ENCODE measurements at regions not wholly inside any gene's neighbourhood (a gene's known extent, or its start where the extent isn't known, plus 50 kb on each side); places are given as distances from the start of the nearest gene placed in this dataset.
"Not testable (repeated sequence)": the region's sequence is repeated elsewhere in the genome, so short reads cannot be mapped to it uniquely, and the experiment has no call there.

DNA sequence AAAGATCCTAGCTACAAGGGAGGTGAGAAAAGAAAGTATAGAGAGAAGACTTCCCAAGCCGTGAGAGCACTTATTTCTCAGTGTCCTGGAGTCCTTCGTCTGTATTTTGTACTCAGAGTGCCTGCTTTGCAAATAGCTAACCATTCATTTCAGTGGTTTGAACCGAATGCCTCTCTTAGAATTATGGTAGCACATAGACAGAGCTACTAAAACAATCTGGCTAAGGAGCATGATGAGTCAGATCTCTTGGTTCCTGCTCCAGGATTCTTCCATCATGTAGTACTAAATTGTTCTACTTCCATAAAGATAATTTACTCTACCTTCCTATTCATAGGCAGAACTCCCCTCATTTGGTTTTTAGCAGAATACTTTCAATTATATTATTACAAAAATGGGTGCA lies 946.6 kb downstream of the STIM2 start:
- no peak for DNase-seq (ENCODE audit: extremely low read depth, low read depth)

DNA sequence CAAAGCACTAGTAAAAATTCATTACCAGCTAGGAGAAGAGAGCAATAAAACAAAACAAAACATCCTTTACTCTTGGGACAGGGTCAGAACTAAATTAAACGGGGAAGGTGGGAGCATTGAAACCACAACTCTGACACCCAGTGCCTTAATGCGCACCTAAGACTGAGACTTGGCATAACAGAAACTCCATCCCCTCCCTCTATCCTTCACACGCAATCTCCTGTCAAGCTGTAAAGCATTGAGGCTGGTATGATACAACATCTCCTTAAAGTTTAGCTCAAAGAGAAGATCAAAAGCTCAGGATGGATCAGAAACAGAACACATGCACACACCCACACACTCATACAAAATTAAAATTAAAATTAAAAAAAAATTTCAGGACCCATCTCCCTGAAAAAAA lies 951.3 kb downstream of the STIM2 start:
- no peak for DNase-seq (ENCODE audit: extremely low read depth, low read depth)

DNA sequence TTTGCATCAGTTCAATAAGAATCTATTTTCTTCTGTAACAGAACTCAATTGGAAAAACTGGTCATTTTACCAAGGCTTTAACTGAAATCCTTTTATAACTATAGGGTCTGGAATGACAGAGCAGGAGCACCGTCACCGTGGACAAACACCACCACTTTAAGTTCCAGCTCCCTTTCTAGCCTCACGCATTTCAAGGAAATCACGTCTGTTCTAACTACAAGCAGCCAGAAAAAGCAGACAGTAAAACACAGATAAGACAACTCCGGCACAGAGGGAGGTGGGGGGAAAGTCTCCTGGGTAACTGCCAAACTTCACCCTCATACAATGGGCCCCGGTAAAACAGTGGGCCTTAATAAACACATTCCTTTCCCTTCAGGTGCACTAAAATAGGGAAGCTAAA lies 952.6 kb downstream of the STIM2 start:
- not testable (repeated sequence) for DNase-seq (ENCODE audit: extremely low read depth, low read depth)

DNA sequence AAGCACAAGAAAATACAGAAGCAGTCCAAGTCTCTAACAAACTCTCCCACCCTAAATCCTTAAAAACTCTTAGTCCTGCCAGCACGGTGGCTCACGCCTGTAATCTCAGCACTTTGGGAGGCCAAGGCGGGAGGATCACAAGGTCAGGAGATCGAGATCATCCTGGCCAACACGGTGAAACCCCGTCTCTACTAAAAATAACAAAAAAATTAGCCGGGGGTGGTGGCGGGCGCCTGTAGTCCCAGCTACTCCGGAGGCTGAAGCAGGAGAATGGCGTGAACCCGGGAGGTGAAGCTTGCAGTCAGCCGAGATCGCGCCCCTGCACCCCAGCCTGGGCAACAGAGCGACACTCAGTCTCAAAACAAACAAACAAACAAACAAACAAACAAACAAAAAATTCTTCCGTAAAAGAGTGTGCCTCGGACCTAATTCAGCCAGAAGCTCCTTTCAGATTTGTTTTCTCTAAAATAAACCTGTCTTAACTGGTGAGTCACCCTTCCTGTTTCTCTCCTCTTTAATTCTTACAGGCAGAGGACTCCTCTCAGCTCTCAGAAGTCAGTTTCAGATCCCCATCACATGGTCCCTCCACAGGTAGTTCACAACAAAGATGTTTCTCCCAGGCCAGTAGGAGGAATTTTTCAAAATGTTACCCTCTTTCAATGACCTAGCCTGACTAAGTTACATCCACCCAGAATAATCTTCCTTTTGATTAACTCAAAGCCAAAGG lies 953.2 kb downstream of the STIM2 start:
- DNase-seq (ENCODE audit: extremely low read depth, low read depth): not testable (repeated sequence)

DNA sequence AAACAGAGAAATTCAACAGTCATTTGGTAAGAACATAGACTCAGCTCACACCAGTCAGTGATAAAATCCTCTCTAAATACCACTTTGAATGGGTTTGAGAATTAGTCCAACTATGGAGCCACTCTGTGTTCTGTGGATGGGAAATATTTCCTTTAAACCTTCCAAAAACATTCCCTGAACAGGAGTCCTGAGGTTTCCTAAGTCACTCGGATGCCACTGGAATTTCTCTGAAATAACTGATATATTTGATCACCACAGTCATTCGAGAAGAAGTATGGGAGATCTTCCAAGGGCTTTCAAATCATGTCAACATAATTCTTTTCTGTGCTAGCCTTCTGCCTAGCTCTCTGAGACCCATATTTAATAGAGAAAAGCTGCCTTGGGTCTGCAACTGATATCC lies 958.6 kb downstream of the STIM2 start:
- no peak for DNase-seq (ENCODE audit: extremely low read depth, low read depth)

DNA sequence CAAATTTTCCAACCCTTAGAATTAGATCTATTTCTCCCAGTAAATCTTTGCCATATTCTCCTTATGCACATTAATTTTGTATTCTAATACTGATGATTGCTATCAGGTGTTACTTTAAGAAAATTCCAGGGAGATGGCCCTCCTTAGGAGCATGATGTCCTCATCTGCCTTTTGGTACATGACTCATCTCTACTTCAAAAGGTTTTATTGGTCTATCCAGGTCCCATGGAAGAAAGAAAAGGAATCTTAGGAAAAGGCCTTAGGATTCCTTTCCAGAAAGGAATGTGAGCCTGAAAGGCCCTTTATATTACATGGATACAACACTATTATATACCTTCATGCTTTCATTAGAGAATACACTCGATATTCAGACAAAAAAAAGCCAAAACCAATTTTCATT lies 968.2 kb downstream of the STIM2 start:
- DNase-seq (ENCODE audit: extremely low read depth, low read depth): no peak

DNA sequence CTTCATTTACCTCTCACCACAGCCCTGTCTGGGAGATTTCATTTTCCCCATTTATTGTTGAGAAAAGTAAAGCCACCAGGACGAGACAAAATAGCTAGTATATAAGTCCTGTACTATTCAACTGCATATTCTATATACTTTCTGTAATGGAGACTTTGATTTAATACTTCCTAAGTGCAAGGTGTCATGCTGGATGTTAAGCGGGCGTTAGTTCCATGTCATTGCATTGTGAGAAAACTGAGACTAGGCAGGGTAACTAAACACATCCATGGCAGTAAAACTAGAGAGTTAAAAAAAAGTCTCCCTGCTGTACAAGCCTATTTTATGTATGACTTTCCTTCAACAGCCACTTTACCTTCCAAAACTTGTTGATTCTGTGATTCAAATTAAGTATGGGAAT lies 969.6 kb downstream of the STIM2 start:
- DNase-seq (ENCODE audit: extremely low read depth, low read depth): no peak

DNA sequence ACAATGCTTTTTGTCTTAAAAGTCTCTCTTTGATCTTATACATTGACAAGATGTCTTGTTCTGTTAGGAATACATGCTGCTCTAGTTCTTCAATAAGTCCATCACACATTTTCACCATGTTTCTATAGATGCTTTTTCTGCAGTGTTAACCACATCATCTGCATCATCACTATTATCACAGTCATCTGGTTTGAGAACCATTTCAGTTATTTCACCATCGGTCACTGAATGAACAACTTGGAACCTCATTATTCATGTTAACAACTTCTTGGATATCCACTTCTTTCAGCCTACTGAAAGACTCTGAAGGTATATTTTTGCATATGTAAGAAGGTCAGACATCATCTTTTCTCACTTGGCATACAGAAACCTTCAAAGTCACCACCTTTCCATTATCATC lies 975.2 kb downstream of the STIM2 start:
- no peak for DNase-seq (ENCODE audit: extremely low read depth, low read depth)

DNA sequence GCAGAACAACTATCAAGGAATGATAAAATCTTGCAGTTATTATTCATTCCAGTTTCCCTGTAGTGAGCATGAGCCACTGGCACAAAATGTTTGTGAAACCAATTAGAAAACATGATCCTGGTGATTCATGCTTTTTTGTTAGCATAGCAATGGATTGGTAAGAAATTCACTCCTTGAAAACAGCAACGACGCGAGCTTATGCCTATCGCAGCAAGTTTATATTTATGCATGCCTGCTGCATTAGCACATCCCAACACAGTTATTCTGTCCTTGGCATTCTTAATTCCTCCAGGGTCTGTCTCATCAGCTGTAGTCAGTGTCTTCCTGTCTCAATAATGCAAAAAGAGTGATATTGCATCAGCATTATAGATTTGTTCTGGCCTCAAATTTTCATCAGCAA lies 975.9 kb downstream of the STIM2 start:
- no peak for DNase-seq (ENCODE audit: extremely low read depth, low read depth)

DNA sequence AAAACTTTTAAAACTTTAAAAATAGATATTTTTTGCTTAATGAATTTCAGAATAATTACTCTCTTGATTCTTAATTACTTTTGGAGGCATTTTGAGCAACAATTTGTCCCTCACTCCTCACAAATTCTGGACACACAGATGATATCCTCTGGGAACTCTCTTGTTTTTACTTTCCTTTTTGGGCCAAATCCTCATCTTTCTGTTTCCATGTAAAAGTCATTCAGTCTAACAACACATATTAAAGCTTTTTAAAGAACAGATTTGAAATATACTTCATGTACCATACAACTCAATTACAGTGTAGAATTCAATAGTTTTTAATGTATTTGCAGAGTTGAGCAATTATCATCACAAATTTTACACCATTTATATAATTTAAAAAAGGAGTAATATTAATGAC lies 983.1 kb downstream of the STIM2 start:
- no peak for DNase-seq (ENCODE audit: extremely low read depth, low read depth)

DNA sequence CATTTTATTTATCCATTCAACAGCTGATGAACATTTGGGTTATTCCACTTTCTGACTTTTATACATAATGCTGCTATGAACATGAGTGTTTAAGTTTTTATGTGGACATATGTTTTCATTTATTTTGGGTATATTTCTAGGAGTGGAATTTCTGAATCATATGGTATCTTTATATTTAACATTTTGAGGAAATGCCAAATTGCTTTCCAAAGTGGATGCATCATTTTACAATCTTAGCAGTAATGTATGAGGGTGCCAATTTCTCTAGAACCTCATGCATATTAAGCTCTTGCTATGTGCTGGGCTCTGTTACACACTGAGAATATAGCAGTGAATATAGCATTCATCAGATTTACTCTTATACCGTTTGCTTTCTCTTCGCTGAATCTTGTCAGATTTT lies 983.7 kb downstream of the STIM2 start:
- DNase-seq (ENCODE audit: extremely low read depth, low read depth): no peak

DNA sequence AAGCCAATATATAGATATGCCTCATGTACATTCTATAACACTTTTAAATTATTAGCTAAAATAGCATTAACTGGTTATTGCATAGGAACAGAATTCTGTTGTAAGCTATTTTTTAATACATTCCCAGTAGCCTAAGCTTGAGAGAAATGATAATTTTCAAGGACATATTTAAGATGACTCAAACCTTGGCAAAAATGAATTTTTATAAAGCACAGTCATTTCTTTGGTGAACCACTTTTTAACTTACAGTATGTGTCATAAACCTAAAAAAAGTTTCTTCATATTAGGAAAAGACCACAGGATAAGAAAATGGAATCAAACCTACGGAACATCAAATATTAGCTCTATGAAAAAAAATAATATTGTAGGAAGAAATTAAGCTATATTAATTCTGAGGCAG lies 986.3 kb downstream of the STIM2 start:
- DNase-seq (ENCODE audit: extremely low read depth, low read depth): no peak

DNA sequence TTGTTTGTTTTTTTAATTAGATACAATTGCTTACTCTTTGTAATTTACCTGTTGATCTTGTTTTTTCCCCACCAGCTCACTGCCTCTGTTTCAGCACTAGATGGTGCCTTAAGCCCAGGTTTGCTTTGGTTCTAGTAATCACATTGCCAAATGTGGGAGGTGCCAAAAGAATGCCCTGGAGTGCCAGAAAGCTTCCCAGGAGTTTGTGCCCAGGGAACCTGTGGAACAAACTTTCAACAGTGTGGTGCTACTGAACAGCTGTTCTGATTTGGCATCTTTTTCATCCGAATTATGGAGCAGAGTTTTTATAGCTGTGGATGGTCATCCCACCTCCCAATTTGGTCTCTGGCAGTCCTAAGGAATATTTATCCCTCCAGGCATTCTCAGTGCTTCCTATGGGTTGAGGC lies 1000.7 kb downstream of the STIM2 start:
- peak; percentile 60 for DNase-seq (ENCODE audit: extremely low read depth, low read depth)

DNA sequence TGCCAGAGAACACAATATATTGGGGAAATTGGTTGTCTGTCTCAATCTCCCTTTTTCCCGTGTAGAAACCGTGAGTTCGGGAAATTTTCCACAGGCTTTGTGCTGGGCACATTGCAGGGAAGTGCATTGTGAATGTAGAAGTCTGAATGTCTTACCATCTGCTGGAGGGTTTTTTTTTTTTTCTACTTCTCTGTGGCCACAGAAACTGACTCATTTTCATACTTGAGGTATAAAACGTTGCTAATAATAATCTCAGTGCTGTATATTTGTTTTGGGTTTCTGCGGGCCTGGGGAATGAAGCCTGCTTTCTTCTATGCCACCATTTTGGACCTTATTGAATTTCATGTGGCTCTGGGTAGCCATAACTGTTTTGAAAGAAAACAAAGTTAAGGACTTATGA lies 1001.2 kb downstream of the STIM2 start:
- DNase-seq (ENCODE audit: extremely low read depth, low read depth): no peak

DNA sequence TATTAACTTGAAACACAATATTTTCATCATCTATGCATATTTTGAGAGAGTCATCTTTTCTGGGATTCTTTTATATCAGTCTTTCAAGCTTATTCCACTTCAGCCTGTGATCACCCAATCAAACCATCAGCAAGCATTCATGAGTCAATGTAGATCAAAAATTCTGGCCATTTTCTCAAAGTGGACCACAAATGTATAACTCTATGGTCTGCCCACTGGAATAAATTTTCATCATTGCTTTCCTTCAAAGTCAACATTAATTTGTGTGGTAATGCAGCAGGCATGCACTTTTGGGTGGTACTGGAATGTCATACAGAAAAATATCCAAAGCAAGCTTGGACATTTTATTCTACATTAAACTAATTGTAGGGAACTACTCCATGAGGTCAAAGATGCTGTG lies 1013.0 kb downstream of the STIM2 start:
- DNase-seq (ENCODE audit: extremely low read depth, low read depth): no peak

DNA sequence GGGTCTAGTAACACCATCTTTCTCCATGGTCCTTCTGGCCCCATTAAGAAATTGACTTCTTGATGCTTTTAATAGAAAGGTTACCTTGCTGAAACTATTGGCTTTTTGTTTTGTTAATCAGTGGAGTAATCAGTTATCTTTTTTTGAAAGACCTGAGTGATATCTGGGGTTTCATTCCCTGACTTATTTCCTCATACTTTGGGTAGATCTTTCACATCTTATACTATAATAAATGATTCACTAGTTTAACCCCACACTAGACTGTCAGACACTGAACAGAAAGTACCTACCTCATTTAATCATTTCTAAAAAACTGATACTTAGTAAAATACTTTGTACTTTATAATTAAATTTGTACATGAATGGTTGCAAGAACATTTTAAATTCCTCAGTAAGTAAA lies 1021.1 kb downstream of the STIM2 start:
- no peak for DNase-seq (ENCODE audit: extremely low read depth, low read depth)

DNA sequence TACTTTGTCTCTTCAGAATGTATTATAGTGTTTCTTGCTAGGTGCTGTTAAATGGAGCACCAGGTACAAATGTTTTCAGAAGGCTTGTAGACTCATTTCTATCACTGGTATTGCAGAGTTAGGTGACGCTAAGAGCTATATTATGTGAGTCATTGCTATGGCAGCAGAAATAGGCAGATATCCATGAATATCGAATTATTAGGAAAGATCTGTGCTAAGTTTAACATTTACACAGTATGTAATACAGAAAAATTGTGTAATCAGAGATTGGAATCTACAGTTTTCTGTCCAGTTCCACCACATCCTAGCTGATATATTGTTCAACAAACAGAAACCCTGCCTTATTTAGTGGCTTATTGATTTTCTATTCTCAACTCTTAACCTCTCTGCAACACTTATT lies 1025.5 kb downstream of the STIM2 start:
- DNase-seq (ENCODE audit: extremely low read depth, low read depth): no peak

DNA sequence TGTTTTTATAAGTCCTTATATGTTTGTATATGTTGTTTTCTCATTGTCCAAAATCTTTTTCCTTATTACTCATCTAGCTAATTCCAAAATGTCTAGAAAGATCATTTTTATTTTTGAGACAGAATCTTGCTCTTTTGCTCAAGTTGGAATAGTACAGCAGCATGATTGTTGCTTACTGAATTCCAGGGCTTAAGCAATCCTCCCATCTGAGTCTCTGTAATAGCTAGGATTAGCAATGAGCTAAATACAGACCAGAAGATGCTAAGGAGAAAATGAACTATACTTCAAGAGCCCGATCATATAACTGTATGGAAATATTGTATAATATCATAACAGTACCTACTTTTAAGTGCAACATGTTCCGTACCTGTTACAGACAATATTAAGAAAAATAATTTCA lies 1027.0 kb downstream of the STIM2 start:
- DNase-seq (ENCODE audit: extremely low read depth, low read depth): no peak

DNA sequence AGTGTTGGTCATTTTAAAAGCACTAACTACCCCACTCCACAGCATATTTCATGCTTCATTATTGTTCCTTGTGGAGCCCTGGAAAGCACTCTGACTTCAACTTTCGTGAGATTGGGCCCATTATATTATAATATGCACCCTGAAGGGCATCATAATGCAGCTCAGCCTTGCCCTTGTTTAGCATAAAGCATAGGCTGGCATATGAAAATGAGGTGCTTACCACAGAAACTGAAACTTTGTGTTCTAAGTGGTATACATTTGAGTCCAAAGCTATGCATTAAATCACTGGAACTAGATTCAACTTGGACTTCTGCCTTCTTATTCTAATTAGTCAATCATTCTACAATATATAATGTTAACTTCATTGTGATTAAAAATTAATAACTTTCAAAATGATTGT lies 1027.9 kb downstream of the STIM2 start:
- no peak for DNase-seq (ENCODE audit: extremely low read depth, low read depth)

DNA sequence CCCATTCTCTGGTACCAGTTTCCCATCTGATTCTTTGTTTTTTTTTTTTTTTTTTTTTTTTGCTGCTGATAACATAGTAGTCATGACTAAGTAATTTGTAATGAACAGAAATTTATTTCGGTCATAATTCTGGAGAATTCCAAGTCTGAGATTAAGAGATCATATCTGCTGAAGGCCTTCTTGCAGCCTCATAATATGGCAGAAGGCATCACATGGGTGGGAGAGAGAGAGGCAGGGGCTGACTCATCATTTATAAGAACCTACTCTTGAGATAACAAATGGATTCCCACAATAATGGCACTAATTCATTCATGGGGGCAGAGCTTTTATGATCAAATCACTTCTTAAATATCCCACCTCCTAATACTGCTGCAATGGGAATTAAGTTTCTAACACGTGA lies 1034.3 kb downstream of the STIM2 start:
- DNase-seq (ENCODE audit: extremely low read depth, low read depth): no peak

DNA sequence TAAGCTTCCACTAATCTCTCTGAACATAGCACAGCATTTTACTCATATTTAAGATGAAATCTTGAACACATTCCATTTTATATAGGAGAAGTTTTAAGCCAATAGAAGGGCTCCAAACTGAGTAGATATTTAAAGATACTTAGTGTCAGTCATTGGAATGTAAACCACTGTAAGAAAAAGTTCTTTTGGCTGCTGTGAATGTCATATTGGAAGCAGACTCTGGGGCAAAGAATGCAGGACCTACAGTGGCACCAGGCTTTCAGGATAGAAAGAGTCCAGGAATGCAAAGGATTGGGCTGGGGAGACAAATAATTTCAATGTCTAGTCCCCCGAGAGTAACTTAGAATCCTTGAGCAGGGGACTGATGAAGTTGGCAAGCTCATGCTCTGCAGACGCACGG lies 1047.7 kb downstream of the STIM2 start:
- no peak for DNase-seq (ENCODE audit: extremely low read depth, low read depth)

DNA sequence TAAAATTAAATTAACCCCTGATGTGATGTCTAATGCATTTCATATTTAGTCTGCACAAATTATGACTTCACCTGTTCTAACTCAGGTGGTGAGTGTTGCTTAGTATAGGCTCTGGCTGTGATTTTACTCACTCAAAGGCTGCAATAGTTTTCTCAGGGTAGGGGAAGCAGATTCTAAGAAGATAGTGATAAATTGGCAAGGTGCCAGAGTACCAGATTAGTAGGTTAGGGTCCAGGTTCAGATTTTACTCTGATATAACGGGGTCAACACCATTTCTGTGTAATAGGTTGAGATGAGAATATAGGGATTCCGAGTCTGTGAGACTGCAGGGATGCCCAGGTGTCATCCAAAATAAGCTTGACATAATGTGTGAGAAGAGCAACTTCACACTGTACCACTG lies 1049.6 kb downstream of the STIM2 start:
- DNase-seq (ENCODE audit: extremely low read depth, low read depth): no peak

DNA sequence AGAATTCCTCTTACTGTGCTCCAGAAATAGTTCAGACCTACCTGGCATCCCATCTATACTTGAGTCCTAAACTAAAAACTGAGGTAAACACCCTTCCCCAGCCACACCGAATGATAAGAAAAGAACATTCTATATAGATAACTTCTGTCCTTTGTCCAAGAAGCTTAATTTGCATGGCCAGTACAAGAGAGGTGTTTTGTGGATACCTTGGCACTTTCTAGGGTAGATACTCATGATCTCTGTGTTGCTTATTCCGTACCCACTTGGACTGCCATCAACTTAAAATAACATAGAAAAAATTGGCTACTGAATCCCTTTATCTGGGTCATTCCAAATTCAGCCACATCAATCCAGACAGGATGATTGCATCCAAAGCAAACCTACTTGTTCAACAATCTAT lies 1050.4 kb downstream of the STIM2 start:
- DNase-seq (ENCODE audit: extremely low read depth, low read depth): no peak
